Stimulated activated CD8-positive, alpha-beta memory T cell treated with anti-CD3 and anti-CD28 coated beads, Interleukin-4, amount 100 ng/mL, for 24 hours (primary cell): ENCODE measurements at regions not wholly inside any gene's neighbourhood (a gene's known extent, or its start where the extent isn't known, plus 50 kb on each side); places are given as distances from the start of the nearest gene placed in this dataset.
"Not testable (repeated sequence)": the region's sequence is repeated elsewhere in the genome, so short reads cannot be mapped to it uniquely, and the experiment has no call there.

ENCODE experiments used
- DNase-seq: peaks from one replicate; pipeline ENCODE4 v3.0.0-alpha.2; 2020; ENCODE audit warnings: low read depth

- DNase-seq, result no peak
These were observed 548.3 kb downstream of the GATA3 start for GRCh38 chr10:8602821-8603220.

- DNase-seq, result no peak
These were observed 559.6 kb downstream of the GATA3 start for GRCh38 chr10:8614054-8614565.

- no peak for DNase-seq
These were observed 560.6 kb downstream of the GATA3 start for GRCh38 chr10:8615118-8615517.

GRCh38 chr10:8616166-8616565 lies 561.7 kb downstream of the GATA3 start:
- DNase-seq, result no peak

- no peak for DNase-seq
These were observed 563.3 kb downstream of the GATA3 start for GRCh38 chr10:8617792-8618191.

GRCh38 chr10:8618834-8619233 lies 564.3 kb downstream of the GATA3 start:
- DNase-seq, result no peak

GRCh38 chr10:8628351-8628750 lies 573.9 kb downstream of the GATA3 start:
- no peak for DNase-seq

GRCh38 chr10:8633909-8634308 lies 579.4 kb downstream of the GATA3 start:
- DNase-seq, result no peak

- DNase-seq, result no peak
These were observed 581.9 kb downstream of the GATA3 start for GRCh38 chr10:8636371-8636770.

- no peak for DNase-seq
These were observed 583.2 kb downstream of the GATA3 start for GRCh38 chr10:8637640-8638039.

GRCh38 chr10:8638088-8638672 lies 583.7 kb downstream of the GATA3 start:
- no peak for DNase-seq

- DNase-seq, result no peak
These were observed 585.1 kb downstream of the GATA3 start for GRCh38 chr10:8639486-8640185.

- DNase-seq, result no peak
These were observed 585.8 kb downstream of the GATA3 start for GRCh38 chr10:8640301-8640700.

- DNase-seq, result no peak
These were observed 586.4 kb downstream of the GATA3 start for GRCh38 chr10:8640878-8641277.

- DNase-seq, result no peak
These were observed 601.8 kb downstream of the GATA3 start for GRCh38 chr10:8656261-8656660.

GRCh38 chr10:8659982-8660381 lies 605.5 kb downstream of the GATA3 start:
- DNase-seq, result no peak

GRCh38 chr10:8661886-8662285 lies 607.4 kb downstream of the GATA3 start:
- no peak for DNase-seq

- DNase-seq, result no peak
These were observed 608.6 kb downstream of the GATA3 start for GRCh38 chr10:8663131-8663530.

- DNase-seq, result no peak
These were observed 610.8 kb downstream of the GATA3 start for GRCh38 chr10:8665322-8665721.

GRCh38 chr10:8670461-8670860 lies 616.0 kb downstream of the GATA3 start:
- DNase-seq, result no peak

GRCh38 chr10:8674230-8674629 lies 619.7 kb downstream of the GATA3 start:
- DNase-seq, result no peak

GRCh38 chr10:8677642-8678041 lies 623.2 kb downstream of the GATA3 start:
- no peak for DNase-seq

- not testable (repeated sequence) for DNase-seq
These were observed 630.4 kb downstream of the GATA3 start for GRCh38 chr10:8684916-8685315.

GRCh38 chr10:8688881-8689280 lies 634.4 kb downstream of the GATA3 start:
- no peak for DNase-seq
